Breast epithelium (tissue), 3 donors: ENCODE measurements at regions not wholly inside any gene's neighbourhood (a gene's known extent, or its start where the extent isn't known, plus 50 kb on each side); places are given as distances from the start of the nearest gene placed in this dataset.

Experiments
- POLR2A ChIP-seq: fragments of 450-650 bp; IDR thresholded peaks from one replicate; pipeline ENCODE4 v1.6.1; 2016; ENCODE audit warnings: antibody characterized with exemption, mild to moderate bottlenecking, moderate library complexity
- POLR2AphosphoS5 ChIP-seq, 3 donors: sonication (generic); formaldehyde crosslinking; IDR thresholded peaks; one replicate each; pipeline ENCODE4 v1.6.1; 2017; ENCODE audit warnings: antibody characterized with exemption in 3 of 3
- TF ChIP-seq, protein P1 (sequence below), 3 donors: fragments of 450-650 bp; IDR thresholded peaks; one replicate each; pipeline ENCODE4 v1.5.1; 2016 to 2017; ENCODE audit warnings: antibody characterized with exemption in 3 of 3, mild to moderate bottlenecking in 3 of 3, moderate library complexity in 3 of 3

DNA sequence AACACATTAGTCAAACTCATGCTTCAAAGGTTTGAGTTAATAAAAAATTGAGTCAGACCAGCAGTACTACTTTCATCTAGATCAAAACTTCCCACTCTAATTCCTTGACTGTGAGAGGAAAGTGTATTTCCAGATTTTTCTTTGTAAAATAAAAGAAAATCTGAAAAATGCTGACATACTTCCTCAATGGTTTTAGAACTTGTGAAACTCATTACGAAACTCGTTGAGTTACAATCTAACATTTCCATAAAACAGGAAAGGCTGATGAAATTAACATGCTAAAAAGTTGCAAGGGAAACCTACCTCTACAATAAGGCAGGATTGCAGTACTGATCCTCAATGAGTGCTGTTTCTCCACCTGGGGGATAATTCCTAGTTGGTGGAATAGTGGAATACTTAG, 217.8 kb upstream of the HCCS start:
- TF ChIP-seq, protein P1, sequence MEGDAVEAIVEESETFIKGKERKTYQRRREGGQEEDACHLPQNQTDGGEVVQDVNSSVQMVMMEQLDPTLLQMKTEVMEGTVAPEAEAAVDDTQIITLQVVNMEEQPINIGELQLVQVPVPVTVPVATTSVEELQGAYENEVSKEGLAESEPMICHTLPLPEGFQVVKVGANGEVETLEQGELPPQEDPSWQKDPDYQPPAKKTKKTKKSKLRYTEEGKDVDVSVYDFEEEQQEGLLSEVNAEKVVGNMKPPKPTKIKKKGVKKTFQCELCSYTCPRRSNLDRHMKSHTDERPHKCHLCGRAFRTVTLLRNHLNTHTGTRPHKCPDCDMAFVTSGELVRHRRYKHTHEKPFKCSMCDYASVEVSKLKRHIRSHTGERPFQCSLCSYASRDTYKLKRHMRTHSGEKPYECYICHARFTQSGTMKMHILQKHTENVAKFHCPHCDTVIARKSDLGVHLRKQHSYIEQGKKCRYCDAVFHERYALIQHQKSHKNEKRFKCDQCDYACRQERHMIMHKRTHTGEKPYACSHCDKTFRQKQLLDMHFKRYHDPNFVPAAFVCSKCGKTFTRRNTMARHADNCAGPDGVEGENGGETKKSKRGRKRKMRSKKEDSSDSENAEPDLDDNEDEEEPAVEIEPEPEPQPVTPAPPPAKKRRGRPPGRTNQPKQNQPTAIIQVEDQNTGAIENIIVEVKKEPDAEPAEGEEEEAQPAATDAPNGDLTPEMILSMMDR (IDR thresholded peaks at IDR 0.05): no peak
- TF ChIP-seq POLR2A (no peak), POLR2AphosphoS5 (IDR thresholded peaks at IDR 0.05) (no peak)
